Uterus (tissue), 2 donors: ENCODE measurements at regions not wholly inside any gene's neighbourhood (a gene's known extent, or its start where the extent isn't known, plus 50 kb on each side); places are given as distances from the start of the nearest gene placed in this dataset.

Source experiments
- POLR2A ChIP-seq, 2 donors: fragments of 450-650 bp; IDR thresholded peaks; one replicate each; pipeline ENCODE4 v1.6.1; 2016; ENCODE audit warnings: antibody characterized with exemption in 2 of 2, mild to moderate bottlenecking in 1 of 2, moderate library complexity in 1 of 2
- TF ChIP-seq, protein P1 (sequence below), 4 experiments: fragments of 200-600 bp in 2 of 4; fragments of 450-650 bp in 2 of 4; sonication (generic) in 2 of 4; IDR thresholded peaks; one replicate each; pipeline ENCODE4 v1.5.1; 2016 to 2019; ENCODE audit warnings: antibody characterized with exemption in 4 of 4, mild to moderate bottlenecking in 2 of 4, moderate library complexity in 1 of 4

DNA sequence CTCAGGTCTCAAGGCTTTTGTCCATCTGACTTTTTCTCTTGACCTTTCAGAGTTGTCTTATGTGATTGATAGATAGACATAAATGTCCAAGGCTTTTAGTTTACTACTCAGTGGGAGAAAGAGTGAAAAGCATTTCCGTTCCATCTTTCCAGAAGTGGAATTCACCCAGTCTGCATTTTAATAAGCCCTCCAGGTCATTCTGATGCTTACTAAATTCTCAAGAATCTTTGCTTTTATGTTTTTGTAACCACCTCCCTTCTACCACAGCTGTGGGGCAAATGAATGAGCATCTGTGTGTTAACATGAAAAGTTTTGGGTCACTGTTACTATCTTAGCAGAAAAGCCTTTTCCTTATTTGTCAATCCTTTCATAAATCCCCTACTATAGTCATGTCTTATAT, 251.4 kb downstream of the LRIG3 start:
- TF ChIP-seq, protein P1, sequence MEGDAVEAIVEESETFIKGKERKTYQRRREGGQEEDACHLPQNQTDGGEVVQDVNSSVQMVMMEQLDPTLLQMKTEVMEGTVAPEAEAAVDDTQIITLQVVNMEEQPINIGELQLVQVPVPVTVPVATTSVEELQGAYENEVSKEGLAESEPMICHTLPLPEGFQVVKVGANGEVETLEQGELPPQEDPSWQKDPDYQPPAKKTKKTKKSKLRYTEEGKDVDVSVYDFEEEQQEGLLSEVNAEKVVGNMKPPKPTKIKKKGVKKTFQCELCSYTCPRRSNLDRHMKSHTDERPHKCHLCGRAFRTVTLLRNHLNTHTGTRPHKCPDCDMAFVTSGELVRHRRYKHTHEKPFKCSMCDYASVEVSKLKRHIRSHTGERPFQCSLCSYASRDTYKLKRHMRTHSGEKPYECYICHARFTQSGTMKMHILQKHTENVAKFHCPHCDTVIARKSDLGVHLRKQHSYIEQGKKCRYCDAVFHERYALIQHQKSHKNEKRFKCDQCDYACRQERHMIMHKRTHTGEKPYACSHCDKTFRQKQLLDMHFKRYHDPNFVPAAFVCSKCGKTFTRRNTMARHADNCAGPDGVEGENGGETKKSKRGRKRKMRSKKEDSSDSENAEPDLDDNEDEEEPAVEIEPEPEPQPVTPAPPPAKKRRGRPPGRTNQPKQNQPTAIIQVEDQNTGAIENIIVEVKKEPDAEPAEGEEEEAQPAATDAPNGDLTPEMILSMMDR (IDR thresholded peaks at IDR 0.05), result no peak
- TF ChIP-seq POLR2A (IDR thresholded peaks at IDR 0.05), result no peak
